Karpas-422 (cell line): ENCODE measurements at regions not wholly inside any gene's neighbourhood (a gene's known extent, or its start where the extent isn't known, plus 50 kb on each side); places are given as distances from the start of the nearest gene placed in this dataset.

Experiments
- DNase-seq: peaks from one replicate; pipeline ENCODE4 v3.0.0-alpha.2; 2015
- H2AFZ ChIP-seq: fragments of 200-600 bp; sonication (generic); 2 replicates; pipeline ENCODE4 v1.6.1; 2014; ENCODE audit warnings: antibody characterized with exemption, low read length, mixed read lengths
- H3K27ac ChIP-seq: fragments of 200-600 bp; sonication (generic); 2 replicates; pipeline ENCODE4 v1.5.1; 2014; ENCODE audit warnings: mild to moderate bottlenecking, low read length, moderate library complexity
- H3K27me3 ChIP-seq: fragments of 200-600 bp; sonication (generic); 2 replicates; pipeline ENCODE4 v1.6.1; 2014; ENCODE audit warnings: low read length, mixed read lengths
- H3K36me3 ChIP-seq: fragments of 200-600 bp; sonication (generic); 2 replicates; pipeline ENCODE4 v1.6.1; 2014; ENCODE audit warnings: low read length, mixed read lengths; ENCODE audit not compliant: insufficient read depth
- H3K4me1 ChIP-seq: fragments of 200-600 bp; sonication (generic); 2 replicates; pipeline ENCODE4 v1.6.1; 2014; ENCODE audit warnings: mild to moderate bottlenecking, low read length, mixed read lengths
- H3K4me2 ChIP-seq: fragments of 200-600 bp; sonication (generic); 2 replicates; pipeline ENCODE4 v1.6.1; 2014; ENCODE audit warnings: low read length, low read depth, mild to moderate bottlenecking; ENCODE audit not compliant: poor library complexity, severe bottlenecking
- H3K4me3 ChIP-seq: fragments of 200-600 bp; sonication (generic); 2 replicates; pipeline ENCODE4 v1.5.1; 2014; ENCODE audit warnings: mild to moderate bottlenecking, antibody characterized with exemption, low read length, mixed read lengths
- H3K79me2 ChIP-seq: fragments of 200-600 bp; sonication (generic); 2 replicates; pipeline ENCODE4 v1.6.1; 2014; ENCODE audit warnings: mild to moderate bottlenecking, low read length, mixed read lengths
- H3K9ac ChIP-seq: fragments of 200-600 bp; sonication (generic); 2 replicates; pipeline ENCODE4 v1.6.0; 2014; ENCODE audit warnings: low read length
- H3K9me2 ChIP-seq: fragments of 200-600 bp; sonication (generic), shearing (Covaris generic); replicated peaks from 2 replicates; pipeline ENCODE4 v1.6.0; 2014; ENCODE audit warnings: mild to moderate bottlenecking, low read length, moderate library complexity; ENCODE audit not compliant: insufficient read depth
- H3K9me3 ChIP-seq: fragments of 300-700, 200-600 bp; sonication (generic); 2 replicates; pipeline ENCODE4 v1.6.1; 2014; ENCODE audit warnings: low read length, mixed read lengths
- H4K20me1 ChIP-seq: fragments of 200-600 bp; sonication (generic); 2 replicates; pipeline ENCODE4 v1.6.1; 2014; ENCODE audit warnings: mild to moderate bottlenecking, antibody characterized with exemption, low read length, low read depth; ENCODE audit not compliant: insufficient read depth

DNA sequence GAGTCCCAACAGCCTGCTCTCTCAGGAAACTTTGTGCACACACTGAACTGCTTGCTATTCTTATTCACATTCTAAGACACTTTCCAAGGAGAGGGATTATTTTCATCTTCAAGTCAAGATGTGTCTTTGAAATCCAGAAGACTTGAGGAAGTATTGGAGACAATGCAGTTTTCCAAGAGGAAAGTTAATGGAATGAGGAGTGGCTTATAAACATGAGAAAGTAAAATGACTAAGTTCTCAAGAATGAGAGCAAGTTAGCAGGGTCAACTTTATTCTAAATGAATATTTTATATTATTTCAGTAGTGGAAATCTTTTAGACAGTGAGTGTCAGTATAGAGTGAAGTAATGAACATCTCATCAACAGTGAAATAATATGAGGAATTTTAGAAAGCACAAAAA is 1239.3 kb downstream of the MRPL39 start:
- Histone ChIP-seq H3K4me2 (no peak overlapping the region), H3K9ac (no peak overlapping the region), H3K36me3 (no peaks in the 10 kb centered on the region), H3K27me3 (no peaks in the 10 kb centered on the region), H3K4me1 (no peaks in the 10 kb centered on the region), H3K9me2 (no peaks in the 10 kb centered on the region), H2AFZ (no peak overlapping the region), H4K20me1 (no peaks in the 10 kb centered on the region), H3K4me3 (no peak overlapping the region), H3K9me3 (peaks cover 6% of the 10 kb centered on the region), H3K79me2 (no peaks in the 10 kb centered on the region), H3K27ac (no peak overlapping the region)
- DNase-seq = no peak

DNA sequence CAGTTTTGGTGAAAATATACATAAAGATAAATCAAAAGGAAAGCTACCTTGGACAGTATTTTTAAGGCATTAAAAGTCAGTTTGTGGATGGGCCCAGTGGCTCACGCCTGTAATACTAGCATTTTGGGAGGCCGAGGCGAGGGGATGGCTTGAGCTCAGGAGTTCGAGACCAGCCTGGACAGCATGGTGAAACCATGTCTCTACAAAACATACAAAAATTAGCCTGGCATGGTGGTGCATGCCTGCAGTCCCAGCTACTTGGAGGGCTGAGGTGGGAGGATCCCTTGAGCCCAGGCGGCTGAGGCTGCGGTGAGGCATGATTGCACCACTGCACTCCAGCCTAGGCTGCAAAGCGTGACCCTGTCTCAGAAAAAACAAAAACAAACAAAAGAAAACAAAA is 1253.8 kb downstream of the MRPL39 start:
- DNase-seq = no peak
- Histone ChIP-seq H3K4me3 (no peak overlapping the region), H3K9ac (no peak overlapping the region), H3K4me2 (no peak overlapping the region), H4K20me1 (no peaks in the 10 kb centered on the region), H3K27me3 (no peaks in the 10 kb centered on the region), H3K27ac (no peak overlapping the region), H3K36me3 (no peaks in the 10 kb centered on the region), H3K79me2 (no peaks in the 10 kb centered on the region), H2AFZ (no peak overlapping the region), H3K9me3 (0 out of 2 replicates have a peak, but pooled peaks cover 2% of the 10 kb centered on the region), H3K4me1 (no peaks in the 10 kb centered on the region), H3K9me2 (no peaks in the 10 kb centered on the region)

- Histone ChIP-seq H3K4me2 (no peak overlapping the region), H3K27ac (no peak overlapping the region), H3K9ac (no peak overlapping the region), H3K4me3 (no peak overlapping the region), H3K36me3 (no peaks in the 10 kb centered on the region), H3K79me2 (no peaks in the 10 kb centered on the region), H3K27me3 (no peaks in the 10 kb centered on the region), H3K9me2 (no peaks in the 10 kb centered on the region), H3K4me1 (no peaks in the 10 kb centered on the region), H2AFZ (no peak overlapping the region), H4K20me1 (no peaks in the 10 kb centered on the region), H3K9me3 (peaks cover 2% of the 10 kb centered on the region; the same call in 1 of the 2 replicates)
- DNase-seq = no peak
Observed at GRCh38 chr21:24339406-24339805, 1267.9 kb downstream of the MRPL39 start.

GRCh38 chr21:24336491-24336890 is 1270.8 kb downstream of the MRPL39 start:
- no peak for DNase-seq
- Histone ChIP-seq H3K79me2 (no peaks in the 10 kb centered on the region), H2AFZ (no peak overlapping the region), H3K27me3 (no peaks in the 10 kb centered on the region), H3K9ac (no peak overlapping the region), H3K4me2 (no peak overlapping the region), H3K27ac (no peak overlapping the region), H3K36me3 (no peaks in the 10 kb centered on the region), H3K9me3 (peaks cover 4% of the 10 kb centered on the region), H3K9me2 (no peaks in the 10 kb centered on the region), H3K4me3 (no peak overlapping the region), H4K20me1 (no peaks in the 10 kb centered on the region), H3K4me1 (no peaks in the 10 kb centered on the region)

GRCh38 chr21:24323536-24323935 is 1283.7 kb downstream of the MRPL39 start:
- Histone ChIP-seq H3K4me3 (no peak overlapping the region), H3K9ac (no peak overlapping the region), H3K27me3 (no peaks in the 10 kb centered on the region), H3K9me3 (peaks cover 9% of the 10 kb centered on the region), H3K9me2 (no peaks in the 10 kb centered on the region), H3K79me2 (no peaks in the 10 kb centered on the region), H4K20me1 (no peaks in the 10 kb centered on the region), H3K4me2 (no peak overlapping the region), H3K27ac (no peak overlapping the region), H3K36me3 (no peaks in the 10 kb centered on the region), H3K4me1 (no peaks in the 10 kb centered on the region), H2AFZ (no peak overlapping the region)
- DNase-seq = no peak

DNA sequence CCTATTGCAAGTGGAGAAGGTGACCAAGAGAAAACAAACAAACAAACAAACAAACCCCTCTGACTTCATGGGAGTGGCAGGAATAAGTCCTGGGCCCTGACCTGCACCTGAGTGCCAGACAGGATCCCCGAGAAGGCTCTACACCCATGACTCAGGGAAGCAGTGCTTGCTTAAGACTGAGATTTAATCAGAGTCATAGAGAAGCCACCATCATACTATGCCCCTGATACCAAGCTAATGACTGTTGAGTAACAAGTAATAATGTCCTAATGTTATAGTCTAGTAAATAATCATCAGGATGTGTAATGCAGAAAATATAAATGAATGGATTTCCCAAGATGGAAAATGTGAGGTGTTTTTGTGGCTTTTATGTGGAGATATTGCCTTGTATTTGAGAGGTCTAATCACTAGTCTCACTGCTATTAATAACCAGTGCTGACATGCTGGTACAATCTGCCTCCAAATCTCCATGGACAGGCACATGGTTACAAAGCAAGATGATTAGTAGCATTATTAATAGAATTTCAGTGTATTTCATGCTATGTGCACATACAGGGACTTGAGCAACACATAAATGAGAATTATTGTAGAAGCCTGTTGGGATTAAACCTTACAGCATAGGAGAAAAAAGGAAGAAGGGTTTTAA is 1290.9 kb downstream of the MRPL39 start:
- Histone ChIP-seq H3K27me3 (no peaks in the 10 kb centered on the region), H3K4me3 (no peak overlapping the region), H3K4me2 (no peak overlapping the region), H4K20me1 (no peaks in the 10 kb centered on the region), H3K36me3 (no peaks in the 10 kb centered on the region), H3K9ac (no peak overlapping the region), H3K79me2 (no peaks in the 10 kb centered on the region), H3K27ac (no peak overlapping the region), H3K9me3 (no peaks in the 10 kb centered on the region; the same call in none of the 2 replicates), H3K4me1 (no peaks in the 10 kb centered on the region), H2AFZ (no peak overlapping the region), H3K9me2 (no peaks in the 10 kb centered on the region)
- no peak for DNase-seq

DNA sequence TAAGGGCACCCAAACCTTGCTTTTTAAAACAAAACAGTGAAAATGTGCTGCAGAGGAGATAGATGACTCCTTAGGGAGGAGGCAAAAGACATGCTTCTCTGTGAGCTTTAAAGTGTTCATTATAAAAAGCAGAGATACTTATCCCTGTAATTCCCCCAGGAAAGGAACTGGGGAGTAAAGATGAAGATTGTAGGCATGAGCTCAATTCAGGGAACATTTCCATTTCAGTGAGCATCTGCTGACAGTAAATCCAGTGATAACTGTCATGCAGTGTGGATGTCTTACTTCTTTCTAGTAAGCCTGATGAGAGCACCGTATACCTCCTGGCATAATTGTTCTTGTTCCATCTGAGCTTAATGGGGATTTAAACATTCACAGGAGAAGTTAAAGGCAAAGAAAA is 1296.5 kb downstream of the MRPL39 start:
- Histone ChIP-seq H3K9me3 (peaks cover 5% of the 10 kb centered on the region; the same call in 1 of the 2 replicates), H3K27ac (no peak overlapping the region)

GRCh38 chr21:24308183-24308582 is 1299.1 kb downstream of the MRPL39 start:
- no peaks in the 10 kb centered on the region for H3K79me2 ChIP-seq
- H3K4me3 ChIP-seq = no peak overlapping the region
- no peaks in the 10 kb centered on the region for H3K36me3 ChIP-seq
- no peak for DNase-seq
- no peak overlapping the region for H3K4me2 ChIP-seq
- no peak overlapping the region for H2AFZ ChIP-seq
- H4K20me1 ChIP-seq = no peaks in the 10 kb centered on the region
- no peaks in the 10 kb centered on the region for H3K4me1 ChIP-seq
- H3K9me2 ChIP-seq = no peaks in the 10 kb centered on the region
- no peaks in the 10 kb centered on the region for H3K27me3 ChIP-seq
- H3K27ac ChIP-seq = no peak overlapping the region
- no peak overlapping the region for H3K9ac ChIP-seq
- peaks cover 10% of the 10 kb centered on the region; the same call in 1 of the 2 replicates for H3K9me3 ChIP-seq

More for the DNA sequence above, 1296.5 kb downstream of the MRPL39 start:
- Histone ChIP-seq H2AFZ (no peak overlapping the region), H3K4me3 (no peak overlapping the region), H3K27me3 (no peaks in the 10 kb centered on the region), H3K9ac (no peak overlapping the region), H3K4me2 (no peak overlapping the region), H3K79me2 (no peaks in the 10 kb centered on the region), H3K9me2 (no peaks in the 10 kb centered on the region), H3K4me1 (no peaks in the 10 kb centered on the region), H4K20me1 (no peaks in the 10 kb centered on the region), H3K36me3 (no peaks in the 10 kb centered on the region)
- DNase-seq = no peak
